Spleen (tissue), 7 donors: ENCODE measurements at regions not wholly inside any gene's neighbourhood (a gene's known extent, or its start where the extent isn't known, plus 50 kb on each side); places are given as distances from the start of the nearest gene placed in this dataset.

Experiments
- POLR2AphosphoS5 ChIP-seq, 3 donors: sonication (generic); formaldehyde crosslinking; IDR thresholded peaks; one replicate each; pipeline ENCODE4 v1.5.1; 2017; ENCODE audit warnings: antibody characterized with exemption in 3 of 3
- TF ChIP-seq, protein P1 (sequence below), 11 experiments: fragments of 200-600 bp in 7 of 11; fragments of 450-650 bp in 4 of 11; sonication (generic) in 4 of 11; IDR thresholded peaks in 8 of 11; conservative IDR thresholded peaks in 3 of 11; 1 replicate in 7 of 11; 2 replicates in 4 of 11; pipeline versions ENCODE4 v1.4.0 to v1.8.0; 2016 to 2021; ENCODE audit warnings: antibody characterized with exemption in 11 of 11, inconsistent platforms in 4 of 11, mild to moderate bottlenecking in 1 of 11
- donor health status: DM: no; HTN: no; CAD: no; lungs with moderate emphysema.
- donor health status: DM: no; HTN: no; CAD: no.
- donor health status: DM: no; HTN: no; CAD: no.

DNA sequence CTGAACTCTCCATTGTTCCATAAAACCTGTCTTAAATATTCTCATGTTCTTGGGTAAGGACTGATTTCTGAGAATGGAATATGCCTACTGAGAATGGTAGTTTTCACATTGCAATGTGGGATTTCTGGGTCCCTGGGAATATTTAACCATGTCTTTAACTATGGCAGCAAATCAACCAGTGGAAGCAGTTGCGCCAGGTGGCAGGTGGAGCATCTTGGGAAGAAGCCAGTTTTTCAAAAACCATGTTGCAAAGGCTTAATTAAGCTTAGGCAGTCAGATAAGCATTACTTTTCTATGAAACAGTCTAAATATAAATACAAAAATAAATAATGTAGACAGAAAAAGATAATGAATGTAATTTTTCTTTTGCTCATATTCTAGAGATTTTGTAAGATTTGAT lies 448.1 kb downstream of the ADAMTS20 start:
- no peak for TF ChIP-seq POLR2AphosphoS5 (IDR thresholded peaks at IDR 0.05)
- TF ChIP-seq, protein P1, sequence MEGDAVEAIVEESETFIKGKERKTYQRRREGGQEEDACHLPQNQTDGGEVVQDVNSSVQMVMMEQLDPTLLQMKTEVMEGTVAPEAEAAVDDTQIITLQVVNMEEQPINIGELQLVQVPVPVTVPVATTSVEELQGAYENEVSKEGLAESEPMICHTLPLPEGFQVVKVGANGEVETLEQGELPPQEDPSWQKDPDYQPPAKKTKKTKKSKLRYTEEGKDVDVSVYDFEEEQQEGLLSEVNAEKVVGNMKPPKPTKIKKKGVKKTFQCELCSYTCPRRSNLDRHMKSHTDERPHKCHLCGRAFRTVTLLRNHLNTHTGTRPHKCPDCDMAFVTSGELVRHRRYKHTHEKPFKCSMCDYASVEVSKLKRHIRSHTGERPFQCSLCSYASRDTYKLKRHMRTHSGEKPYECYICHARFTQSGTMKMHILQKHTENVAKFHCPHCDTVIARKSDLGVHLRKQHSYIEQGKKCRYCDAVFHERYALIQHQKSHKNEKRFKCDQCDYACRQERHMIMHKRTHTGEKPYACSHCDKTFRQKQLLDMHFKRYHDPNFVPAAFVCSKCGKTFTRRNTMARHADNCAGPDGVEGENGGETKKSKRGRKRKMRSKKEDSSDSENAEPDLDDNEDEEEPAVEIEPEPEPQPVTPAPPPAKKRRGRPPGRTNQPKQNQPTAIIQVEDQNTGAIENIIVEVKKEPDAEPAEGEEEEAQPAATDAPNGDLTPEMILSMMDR (IDR thresholded peaks at IDR 0.05 in 8 of 11, conservative IDR thresholded peaks at IDR 0.05 in 3 of 11) = no peak
